Coronary artery (tissue), 2 donors: ENCODE measurements at regions not wholly inside any gene's neighbourhood (a gene's known extent, or its start where the extent isn't known, plus 50 kb on each side); places are given as distances from the start of the nearest gene placed in this dataset.

Experiments
- DNase-seq: peaks from one replicate; pipeline ENCODE4 v3.0.0-alpha.2; 2017; ENCODE audit warnings: low spot score
- H3K27ac ChIP-seq, 2 donors: fragments of 200-600 bp; sonication (generic); one replicate each; pipeline ENCODE4 v1.5.1; 2016 to 2019
- H3K4me3 ChIP-seq: fragments of 200-600 bp; sonication (generic); 2 replicates; pipeline ENCODE4 v1.5.1; 2016; ENCODE audit warnings: mild to moderate bottlenecking, moderate library complexity
- TF ChIP-seq, protein P1 (sequence below): fragments of 200-600 bp; sonication (generic); IDR thresholded peaks from one replicate; pipeline ENCODE4 v1.5.1; 2019; ENCODE audit warnings: antibody characterized with exemption

DNA sequence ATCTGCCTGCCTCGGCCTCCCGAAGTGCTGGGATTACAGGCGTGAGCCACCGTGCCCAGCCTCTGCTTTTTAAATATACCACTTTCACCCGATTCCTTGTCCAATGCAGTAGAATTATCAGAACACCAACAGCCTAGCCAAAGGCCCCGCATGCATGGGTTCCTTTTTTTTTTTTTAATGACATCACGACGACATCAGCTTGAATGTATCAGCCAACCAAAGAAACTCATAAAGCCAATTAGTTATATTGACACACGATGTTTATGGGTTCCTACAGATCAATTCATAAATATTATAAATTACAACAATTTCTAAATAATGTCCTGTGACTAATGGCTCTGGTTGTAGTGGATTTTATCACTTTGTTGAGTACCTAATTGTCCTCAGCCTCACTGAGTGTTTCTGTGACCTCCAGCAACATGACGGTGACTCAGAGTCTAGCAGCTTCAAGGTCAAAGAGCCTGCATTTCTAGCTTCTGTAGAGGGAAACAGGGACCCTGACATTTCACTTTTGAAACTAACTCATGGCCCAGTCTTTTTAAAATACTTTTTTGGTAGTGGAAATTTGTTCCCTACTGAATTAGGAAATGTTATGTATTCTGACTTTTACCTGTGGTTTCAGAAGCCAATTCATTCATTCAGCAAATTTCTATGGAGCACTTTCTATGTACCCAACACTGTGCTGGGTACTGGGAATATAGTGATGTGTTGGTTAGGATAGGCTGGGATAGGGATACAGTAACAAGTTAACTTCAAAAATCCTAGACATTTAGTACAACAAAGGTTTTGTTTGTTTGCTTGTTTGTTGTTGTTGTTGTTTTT is 144.1 kb downstream of the SUDS3 start:
- TF ChIP-seq, protein P1, sequence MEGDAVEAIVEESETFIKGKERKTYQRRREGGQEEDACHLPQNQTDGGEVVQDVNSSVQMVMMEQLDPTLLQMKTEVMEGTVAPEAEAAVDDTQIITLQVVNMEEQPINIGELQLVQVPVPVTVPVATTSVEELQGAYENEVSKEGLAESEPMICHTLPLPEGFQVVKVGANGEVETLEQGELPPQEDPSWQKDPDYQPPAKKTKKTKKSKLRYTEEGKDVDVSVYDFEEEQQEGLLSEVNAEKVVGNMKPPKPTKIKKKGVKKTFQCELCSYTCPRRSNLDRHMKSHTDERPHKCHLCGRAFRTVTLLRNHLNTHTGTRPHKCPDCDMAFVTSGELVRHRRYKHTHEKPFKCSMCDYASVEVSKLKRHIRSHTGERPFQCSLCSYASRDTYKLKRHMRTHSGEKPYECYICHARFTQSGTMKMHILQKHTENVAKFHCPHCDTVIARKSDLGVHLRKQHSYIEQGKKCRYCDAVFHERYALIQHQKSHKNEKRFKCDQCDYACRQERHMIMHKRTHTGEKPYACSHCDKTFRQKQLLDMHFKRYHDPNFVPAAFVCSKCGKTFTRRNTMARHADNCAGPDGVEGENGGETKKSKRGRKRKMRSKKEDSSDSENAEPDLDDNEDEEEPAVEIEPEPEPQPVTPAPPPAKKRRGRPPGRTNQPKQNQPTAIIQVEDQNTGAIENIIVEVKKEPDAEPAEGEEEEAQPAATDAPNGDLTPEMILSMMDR: no peak
- Histone ChIP-seq H3K27ac (no peak overlapping the region), H3K4me3 (no peak overlapping the region)
- no peak for DNase-seq

DNA sequence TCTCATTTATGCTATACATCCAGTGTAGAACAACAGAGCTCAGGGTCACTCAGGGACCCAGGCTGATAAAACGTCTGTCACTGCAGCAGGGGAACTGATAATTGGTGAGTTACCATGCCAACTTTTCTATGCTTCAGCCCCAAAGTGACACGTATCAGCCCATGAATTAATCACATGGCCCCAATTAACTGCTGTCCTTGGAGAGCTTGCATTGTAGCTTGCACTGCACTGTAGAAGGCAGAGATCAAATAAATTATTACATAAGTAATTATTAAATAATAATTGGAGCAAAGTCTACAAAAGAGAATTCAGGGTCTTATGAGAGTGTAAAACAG is 144.6 kb downstream of the SUDS3 start:
- DNase-seq: no peak
- no peak overlapping the region for H3K4me3 ChIP-seq
- TF ChIP-seq, protein P1: no peak
- no peak overlapping the region for H3K27ac ChIP-seq

DNA sequence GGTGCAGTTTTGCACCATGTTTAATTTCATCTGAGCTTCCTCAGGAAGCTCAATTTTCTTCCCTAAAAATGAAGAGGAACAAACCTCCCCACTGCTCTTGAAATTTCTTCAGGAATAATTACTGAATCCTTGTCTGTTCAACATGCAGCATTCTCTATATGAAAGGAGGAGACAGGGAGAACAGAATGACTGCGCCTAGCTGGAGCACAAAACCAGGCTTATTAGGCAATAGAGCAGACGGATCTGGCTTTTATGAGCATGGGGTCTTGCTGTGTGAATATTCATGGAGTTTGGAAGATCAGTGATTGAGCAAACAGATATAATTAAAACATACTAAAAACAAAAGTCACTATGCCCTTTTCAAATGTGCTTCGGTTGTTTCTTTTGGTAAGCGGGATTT is 148.1 kb downstream of the SUDS3 start:
- DNase-seq: no peak
- H3K4me3 ChIP-seq: no peak overlapping the region
- TF ChIP-seq, protein P1: no peak
- H3K27ac ChIP-seq: no peak overlapping the region

DNA sequence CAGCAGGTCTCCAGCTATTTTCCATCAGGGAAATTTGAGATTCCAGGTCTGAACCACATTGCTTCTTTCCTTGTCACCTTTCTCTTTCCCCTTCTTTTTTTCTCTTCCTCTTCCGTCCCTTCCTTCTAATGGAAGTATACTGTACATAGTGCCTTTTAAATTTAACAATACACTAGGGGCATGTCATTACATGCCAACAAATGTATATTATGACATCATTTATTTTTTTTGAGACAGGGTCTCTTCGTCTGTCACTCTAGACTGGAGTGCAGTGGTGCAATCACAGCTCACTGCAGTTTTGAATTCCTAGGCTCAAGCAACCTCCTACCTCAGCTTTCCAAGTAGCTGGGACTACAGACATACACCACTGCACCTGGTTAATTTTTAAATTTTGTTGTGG is 148.9 kb downstream of the SUDS3 start:
- TF ChIP-seq, protein P1: no peak
- DNase-seq: no peak
- H3K4me3 ChIP-seq: no peak overlapping the region
- H3K27ac ChIP-seq: no peak overlapping the region

DNA sequence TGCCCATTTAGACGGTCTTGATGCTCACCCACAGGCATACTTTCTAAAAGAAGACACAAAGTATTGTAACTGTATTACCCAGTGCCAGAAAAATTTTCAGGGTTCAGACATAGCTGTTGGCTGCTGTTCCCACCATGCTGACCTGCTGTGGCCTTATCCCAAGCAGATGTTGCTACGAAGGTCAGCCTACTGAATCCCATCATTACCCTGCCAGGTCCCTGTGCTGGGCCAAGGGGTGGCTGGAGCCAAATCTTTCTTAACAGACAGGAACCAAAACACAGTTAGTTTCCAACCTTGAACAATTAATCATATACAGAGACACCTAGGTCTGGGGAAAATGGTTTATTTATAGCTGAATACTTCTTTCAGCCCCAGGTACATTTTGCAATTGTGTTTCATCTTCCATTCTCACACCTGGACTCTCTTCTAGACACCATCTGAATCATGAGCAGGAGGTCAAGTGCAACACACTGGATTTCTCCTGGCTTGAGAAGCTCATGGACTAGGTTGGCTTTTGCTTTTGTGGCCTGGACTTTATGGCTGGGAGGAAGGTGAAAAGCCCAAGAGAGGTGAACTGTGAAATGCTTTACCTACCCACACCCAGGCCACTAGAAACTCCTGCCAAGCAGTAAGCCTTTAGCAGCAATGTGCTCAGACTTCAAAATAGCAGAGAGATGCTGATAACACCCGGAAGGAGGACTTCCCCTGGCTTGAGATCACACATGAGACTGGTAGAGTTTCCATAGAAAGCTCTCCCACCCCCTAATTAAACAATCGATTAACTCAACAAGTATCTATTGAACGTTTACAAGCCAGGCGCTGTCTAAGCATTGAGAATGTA is 150.1 kb downstream of the SUDS3 start:
- H3K4me3 ChIP-seq: no peak overlapping the region
- no peak overlapping the region for H3K27ac ChIP-seq
- DNase-seq: no peak
- TF ChIP-seq, protein P1: no peak

DNA sequence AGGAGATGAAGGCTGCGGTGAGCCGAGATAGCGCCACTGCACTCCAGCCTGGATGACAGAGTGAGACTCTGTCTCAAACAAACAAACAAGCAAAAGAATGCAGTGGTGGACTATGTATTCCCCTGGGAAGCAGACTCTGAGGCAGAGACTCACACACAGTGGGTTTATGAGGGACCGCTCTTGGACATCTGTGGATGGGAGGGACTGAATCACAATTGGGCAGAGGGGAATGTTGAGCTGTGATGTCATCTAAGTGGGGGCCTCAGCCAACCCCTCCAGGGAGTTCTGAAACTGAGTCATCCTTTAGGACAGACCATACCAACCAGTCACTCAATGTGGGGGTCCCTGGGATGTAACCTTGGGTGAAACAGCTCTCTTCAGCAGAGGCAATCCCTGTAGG is 151.0 kb downstream of the SUDS3 start:
- no peak overlapping the region for H3K4me3 ChIP-seq
- DNase-seq: no peak
- H3K27ac ChIP-seq: no peak overlapping the region
- TF ChIP-seq, protein P1: no peak

DNA sequence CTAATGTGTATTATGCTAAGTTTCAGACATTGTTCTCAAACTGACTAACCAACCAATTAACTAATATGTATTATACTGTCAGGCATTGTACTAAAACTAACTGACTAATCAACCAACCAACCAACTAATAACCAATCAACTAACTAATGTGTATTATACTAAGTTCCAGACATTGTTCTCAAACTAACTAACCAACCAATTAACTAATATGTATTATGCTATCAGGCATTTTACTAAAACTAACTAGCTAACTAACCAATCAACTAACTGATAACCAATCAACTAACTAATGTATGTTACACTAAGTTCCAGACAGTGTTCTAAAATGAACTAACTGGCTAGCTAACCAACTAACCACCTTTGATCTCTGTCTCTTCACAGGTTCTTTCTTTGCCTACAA is 152.3 kb downstream of the SUDS3 start:
- no peak overlapping the region for H3K4me3 ChIP-seq
- TF ChIP-seq, protein P1: no peak
- no peak overlapping the region for H3K27ac ChIP-seq
- DNase-seq: no peak
